HG03159 (cell line): ENCODE measurements at regions not wholly inside any gene's neighbourhood (a gene's known extent, or its start where the extent isn't known, plus 50 kb on each side); places are given as distances from the start of the nearest gene placed in this dataset.
"Not testable (repeated sequence)": the region's sequence is repeated elsewhere in the genome, so short reads cannot be mapped to it uniquely, and the experiment has no call there.

ENCODE experiments used
- ATAC-seq: cut with Tn5 transposase; IDR thresholded peaks from one replicate; pipeline ENCODE4 v1.9.1; 2021; ENCODE audit warnings: mild to moderate bottlenecking, moderate library complexity; ENCODE audit not compliant: unreplicated experiment

GRCh38 chr2:193219413-193219812, 1024.7 kb upstream of the TMEFF2 start:
- ATAC-seq = no peak

- ATAC-seq = no peak
Observed at GRCh38 chr2:193201583-193201982, 1006.9 kb upstream of the TMEFF2 start.

GRCh38 chr2:193199322-193199721, 1004.6 kb upstream of the TMEFF2 start:
- ATAC-seq = no peak

- ATAC-seq = peak; percentile 62
Observed at GRCh38 chr2:193187816-193188215, 993.1 kb upstream of the TMEFF2 start.

- ATAC-seq = not testable (repeated sequence)
Observed at GRCh38 chr2:193170981-193171380, 976.2 kb upstream of the TMEFF2 start.

GRCh38 chr2:193156480-193156879, 961.7 kb upstream of the TMEFF2 start:
- ATAC-seq = no peak

GRCh38 chr2:193154076-193154475, 959.3 kb upstream of the TMEFF2 start:
- ATAC-seq = no peak

GRCh38 chr2:193153576-193153975, 958.8 kb upstream of the TMEFF2 start:
- ATAC-seq = no peak

GRCh38 chr2:193142467-193142866, 947.7 kb upstream of the TMEFF2 start:
- ATAC-seq = not testable (repeated sequence)

GRCh38 chr2:193141998-193142397, 947.3 kb upstream of the TMEFF2 start:
- no peak for ATAC-seq

GRCh38 chr2:193140895-193141294, 946.2 kb upstream of the TMEFF2 start:
- ATAC-seq = not testable (repeated sequence)

- ATAC-seq = no peak
Observed at GRCh38 chr2:193124815-193125214, 930.1 kb upstream of the TMEFF2 start.

- ATAC-seq = no peak
Observed at GRCh38 chr2:193114827-193115226, 920.1 kb upstream of the TMEFF2 start.

GRCh38 chr2:193112986-193113385, 918.3 kb upstream of the TMEFF2 start:
- no peak for ATAC-seq

GRCh38 chr2:193103064-193103463, 908.3 kb upstream of the TMEFF2 start:
- no peak for ATAC-seq

GRCh38 chr2:193101591-193101990, 906.9 kb upstream of the TMEFF2 start:
- ATAC-seq = no peak

GRCh38 chr2:193088026-193088425, 893.3 kb upstream of the TMEFF2 start:
- ATAC-seq = peak; percentile 45

GRCh38 chr2:193076995-193077394, 882.3 kb upstream of the TMEFF2 start:
- no peak for ATAC-seq

GRCh38 chr2:193074933-193075332, 880.2 kb upstream of the TMEFF2 start:
- ATAC-seq = no peak

GRCh38 chr2:193072647-193073046, 877.9 kb upstream of the TMEFF2 start:
- no peak for ATAC-seq

- not testable (repeated sequence) for ATAC-seq
Observed at GRCh38 chr2:193025556-193025955, 830.8 kb upstream of the TMEFF2 start.

- ATAC-seq = no peak
Observed at GRCh38 chr2:193024791-193025190, 830.1 kb upstream of the TMEFF2 start.

GRCh38 chr2:193011870-193012269, 817.1 kb upstream of the TMEFF2 start:
- no peak for ATAC-seq

- ATAC-seq = no peak
Observed at GRCh38 chr2:192993059-192993458, 798.3 kb upstream of the TMEFF2 start.
